H7 (cell line): ENCODE measurements at regions not wholly inside any gene's neighbourhood (a gene's known extent, or its start where the extent isn't known, plus 50 kb on each side); places are given as distances from the start of the nearest gene placed in this dataset.
"Not testable (repeated sequence)": the region's sequence is repeated elsewhere in the genome, so short reads cannot be mapped to it uniquely, and the experiment has no call there.

Source experiments
- DNase-seq: peaks from one replicate; pipeline ENCODE4 v3.0.0; 2012
- H3K27me3 ChIP-seq: 2 replicates; pipeline ENCODE4 v1.6.0; 2011; ENCODE audit warnings: mild to moderate bottlenecking, low read length; ENCODE audit not compliant: control insufficient read depth, insufficient read depth
- H3K36me3 ChIP-seq: replicated peaks from 2 replicates; pipeline ENCODE4 v1.5.1; 2011; ENCODE audit warnings: low read length; ENCODE audit not compliant: control insufficient read depth, insufficient read depth
- H3K4me3 ChIP-seq: 2 replicates; pipeline ENCODE4 v1.5.1; 2011; ENCODE audit warnings: low read depth, mild to moderate bottlenecking, control low read depth, low read length, moderate library complexity; ENCODE audit not compliant: insufficient read depth

GRCh38 chr5:2105141-2105540, 222.4 kb upstream of the IRX4 start:
- no peak for DNase-seq
- H3K36me3 ChIP-seq = no peaks in the 10 kb centered on the region
- H3K4me3 ChIP-seq = no peak overlapping the region
- no peaks in the 10 kb centered on the region for H3K27me3 ChIP-seq

- no peaks in the 10 kb centered on the region for H3K36me3 ChIP-seq
- no peaks in the 10 kb centered on the region for H3K27me3 ChIP-seq
- DNase-seq = no peak
- no peak overlapping the region for H3K4me3 ChIP-seq
Observed at GRCh38 chr5:2103940-2104339, 221.2 kb upstream of the IRX4 start.

GRCh38 chr5:2102819-2103776, 220.4 kb upstream of the IRX4 start:
- Histone ChIP-seq H3K27me3 (no peaks in the 10 kb centered on the region), H3K36me3 (no peaks in the 10 kb centered on the region), H3K4me3 (no peak overlapping the region)
- DNase-seq = no peak

- no peak for DNase-seq
- no peaks in the 10 kb centered on the region for H3K36me3 ChIP-seq
- no peak overlapping the region for H3K4me3 ChIP-seq
- no peaks in the 10 kb centered on the region for H3K27me3 ChIP-seq
Observed at GRCh38 chr5:2101685-2102084, 219.0 kb upstream of the IRX4 start.

GRCh38 chr5:2096887-2097505, 214.3 kb upstream of the IRX4 start:
- Histone ChIP-seq H3K36me3 (no peaks in the 10 kb centered on the region; the same call in 1 of the 2 replicates), H3K4me3 (no peak overlapping the region), H3K27me3 (no peaks in the 10 kb centered on the region)
- DNase-seq = no peak

- H3K27me3 ChIP-seq = no peaks in the 10 kb centered on the region; the same call in 1 of the 2 replicates
- no peak for DNase-seq
- no peaks in the 10 kb centered on the region; the same call in 1 of the 2 replicates for H3K36me3 ChIP-seq
Observed at GRCh38 chr5:2095011-2095410, 212.3 kb upstream of the IRX4 start.

GRCh38 chr5:2094616-2094995, 211.9 kb upstream of the IRX4 start:
- no peaks in the 10 kb centered on the region; the same call in 1 of the 2 replicates for H3K27me3 ChIP-seq
- H3K36me3 ChIP-seq = no peaks in the 10 kb centered on the region; the same call in 1 of the 2 replicates
- H3K4me3 ChIP-seq = no peak overlapping the region
- DNase-seq = no peak

More at GRCh38 chr5:2095011-2095410, 212.3 kb upstream of the IRX4 start:
- H3K4me3 ChIP-seq = no peak overlapping the region

- Histone ChIP-seq H3K36me3 (no peaks in the 10 kb centered on the region; the same call in 1 of the 2 replicates), H3K27me3 (no peaks in the 10 kb centered on the region; the same call in 1 of the 2 replicates), H3K4me3 (no peak overlapping the region)
- DNase-seq = no peak
Observed at GRCh38 chr5:2093859-2094615, 211.3 kb upstream of the IRX4 start.

GRCh38 chr5:2091921-2092320, 209.2 kb upstream of the IRX4 start:
- H3K4me3 ChIP-seq = no peak overlapping the region
- DNase-seq = no peak
- H3K27me3 ChIP-seq = no peaks in the 10 kb centered on the region; the same call in 1 of the 2 replicates
- H3K36me3 ChIP-seq = no peaks in the 10 kb centered on the region; the same call in 1 of the 2 replicates

- Histone ChIP-seq H3K4me3 (no peak overlapping the region), H3K27me3 (no peaks in the 10 kb centered on the region; the same call in 1 of the 2 replicates), H3K36me3 (no peaks in the 10 kb centered on the region)
- DNase-seq = no peak
Observed at GRCh38 chr5:2087980-2088379, 205.3 kb upstream of the IRX4 start.

GRCh38 chr5:2075365-2075764, 192.6 kb upstream of the IRX4 start:
- no peak for DNase-seq
- H3K4me3 ChIP-seq = no peak overlapping the region
- no peaks in the 10 kb centered on the region for H3K27me3 ChIP-seq
- H3K36me3 ChIP-seq = no peaks in the 10 kb centered on the region

- no peaks in the 10 kb centered on the region for H3K27me3 ChIP-seq
- no peaks in the 10 kb centered on the region for H3K36me3 ChIP-seq
- H3K4me3 ChIP-seq = no peak overlapping the region
- no peak for DNase-seq
Observed at GRCh38 chr5:2071562-2071961, 188.8 kb upstream of the IRX4 start.

- DNase-seq, H3K4me3 ChIP-seq, H3K36me3 ChIP-seq, H3K27me3 ChIP-seq: not testable (repeated sequence)
Observed at GRCh38 chr5:2070787-2071186, 188.1 kb upstream of the IRX4 start.

GRCh38 chr5:2068531-2068930, 185.8 kb upstream of the IRX4 start:
- Histone ChIP-seq H3K27me3 (no peaks in the 10 kb centered on the region), H3K4me3 (no peak overlapping the region), H3K36me3 (no peaks in the 10 kb centered on the region)
- peak; percentile 44 for DNase-seq
